ENCODE measurements at regions not wholly inside any gene's neighbourhood (a gene's known extent, or its start where the extent isn't known, plus 50 kb on each side); places are given as distances from the start of the nearest gene placed in this dataset.

- no peak for DNase-seq
Measured at GRCh38 chr10:129365767-129366402, 101.2 kb upstream of the MGMT start.

GRCh38 chr10:129366450-129366849 lies 100.6 kb upstream of the MGMT start:
- no peak for DNase-seq

- DNase-seq = no peak
Measured at GRCh38 chr10:129369566-129369965, 97.5 kb upstream of the MGMT start.

GRCh38 chr10:129371541-129371940 lies 95.5 kb upstream of the MGMT start:
- no peak for DNase-seq

GRCh38 chr10:129372172-129372571 lies 94.9 kb upstream of the MGMT start:
- DNase-seq = no peak

- no peak for DNase-seq
Measured at GRCh38 chr10:129373231-129373630, 93.8 kb upstream of the MGMT start.

GRCh38 chr10:129373718-129374117 lies 93.3 kb upstream of the MGMT start:
- no peak for DNase-seq

GRCh38 chr10:129375171-129375570 lies 91.9 kb upstream of the MGMT start:
- DNase-seq = no peak

- no peak for DNase-seq
Measured at GRCh38 chr10:129375912-129376311, 91.1 kb upstream of the MGMT start.

GRCh38 chr10:129380279-129380678 lies 86.8 kb upstream of the MGMT start:
- no peak for DNase-seq

- no peak for DNase-seq
Measured at GRCh38 chr10:129381741-129382140, 85.3 kb upstream of the MGMT start.

GRCh38 chr10:129382401-129382800 lies 84.6 kb upstream of the MGMT start:
- DNase-seq = no peak

- no peak for DNase-seq
Measured at GRCh38 chr10:129383651-129384050, 83.4 kb upstream of the MGMT start.

GRCh38 chr10:129385600-129385999 lies 81.4 kb upstream of the MGMT start:
- DNase-seq = no peak

- no peak for DNase-seq
Measured at GRCh38 chr10:129386415-129387257, 80.4 kb upstream of the MGMT start.

GRCh38 chr10:129387258-129387525 lies 79.8 kb upstream of the MGMT start:
- DNase-seq = no peak

- DNase-seq = no peak
Measured at GRCh38 chr10:129388435-129388834, 78.6 kb upstream of the MGMT start.

- DNase-seq = no peak
Measured at GRCh38 chr10:129389194-129389593, 77.8 kb upstream of the MGMT start.

- DNase-seq = no peak
Measured at GRCh38 chr10:129390147-129390546, 76.9 kb upstream of the MGMT start.

GRCh38 chr10:129390726-129391125 lies 76.3 kb upstream of the MGMT start:
- DNase-seq = no peak

- DNase-seq = no peak
Measured at GRCh38 chr10:129391464-129391863, 75.6 kb upstream of the MGMT start.

- DNase-seq = no peak
Measured at GRCh38 chr10:129392855-129393254, 74.2 kb upstream of the MGMT start.

GRCh38 chr10:129393812-129394211 lies 73.2 kb upstream of the MGMT start:
- DNase-seq = no peak

- DNase-seq = no peak
Measured at GRCh38 chr10:129394518-129395328, 72.3 kb upstream of the MGMT start.
